IMR-90 (cell line): ENCODE measurements at regions not wholly inside any gene's neighbourhood (a gene's known extent, or its start where the extent isn't known, plus 50 kb on each side); places are given as distances from the start of the nearest gene placed in this dataset.

Experiments used
- ATAC-seq: fragments of 200-7000 bp; cut with Tn5 transposase; 2 replicates; pipeline ENCODE4 v1.9.1; 2020; ENCODE audit warnings: low read depth, mild to moderate bottlenecking, moderate library complexity
- BruUV-seq: library from RNA; stranded (reverse); fragments of 400-500 nt; replicated peaks from 2 replicates; lab custom pipeline; 2021; lab: Mats Ljungman, UMichigan
- CTCF ChIA-PET: fragments of 300-600 bp; formaldehyde crosslinking; extraction: SDS; loops from one replicate; lab custom pipeline; 2021; ENCODE audit warnings: antibody characterized with exemption; lab: Yijun Ruan, JAX
- POLR2A ChIA-PET: fragments of 300-600 bp; sonication (Branson Sonifier 250); formaldehyde crosslinking; loops from one replicate; lab custom pipeline; 2022; ENCODE audit warnings: antibody characterized with exemption; ENCODE audit not compliant: unreplicated experiment; lab: Charles Lee
- DNase-seq: peaks from one replicate; pipeline ENCODE4 v3.0.0; 2013
- H2AFZ ChIP-seq: replicated peaks from 2 replicates; pipeline ENCODE3; 2013; ENCODE audit warnings: low read length, mild to moderate bottlenecking; ENCODE audit not compliant: poor library complexity
- H2AK5ac ChIP-seq: 2 replicates; pipeline ENCODE4 v1.6.1; 2013; ENCODE audit warnings: low read depth, low read length, inconsistent platforms
- H2AK9ac ChIP-seq: replicated peaks from 2 replicates; pipeline ENCODE3; 2013; ENCODE audit warnings: mild to moderate bottlenecking, low read depth, low read length, moderate library complexity; ENCODE audit not compliant: poor library complexity
- H2BK120ac ChIP-seq: 2 replicates; pipeline ENCODE4 v1.6.1; 2013; ENCODE audit warnings: low read depth, low read length, inconsistent platforms
- H2BK15ac ChIP-seq: 3 replicates; pipeline ENCODE4 v1.6.1; 2013; ENCODE audit warnings: low read depth, low read length, inconsistent platforms
- H2BK20ac ChIP-seq: 2 replicates; pipeline ENCODE4 v1.6.1; 2013; ENCODE audit warnings: low read depth, mild to moderate bottlenecking, inconsistent platforms, low read length, moderate library complexity
- H2BK5ac ChIP-seq: 2 replicates; pipeline ENCODE4 v1.6.1; 2013; ENCODE audit warnings: mild to moderate bottlenecking, low read depth, low read length, inconsistent platforms; ENCODE audit not compliant: poor library complexity, severe bottlenecking
- H3K14ac ChIP-seq: replicated peaks from 2 replicates; pipeline ENCODE4 v1.6.1; 2013; ENCODE audit warnings: low read depth, low read length, inconsistent platforms
- H3K18ac ChIP-seq: 2 replicates; pipeline ENCODE4 v1.6.1; 2013; ENCODE audit warnings: low read depth, low read length, control low read depth
- H3K23ac ChIP-seq: 2 replicates; pipeline ENCODE4 v1.6.1; 2013; ENCODE audit warnings: low read depth, low read length, inconsistent platforms
- H3K27ac ChIP-seq: 2 replicates; pipeline ENCODE4 v1.5.1; 2013; ENCODE audit warnings: mild to moderate bottlenecking, control low read depth, low read length; ENCODE audit not compliant: insufficient read depth
- H3K27me3 ChIP-seq: 2 replicates; pipeline ENCODE4 v1.6.1; 2013; ENCODE audit warnings: low read length; ENCODE audit not compliant: control insufficient read depth, insufficient read depth
- H3K36me3 ChIP-seq: 2 replicates; pipeline ENCODE4 v1.6.1; 2013; ENCODE audit warnings: low read length, mixed read lengths; ENCODE audit not compliant: control insufficient read depth, insufficient read depth
- H3K4ac ChIP-seq: 2 replicates; pipeline ENCODE4 v1.6.1; 2013; ENCODE audit warnings: low read depth, low read length, inconsistent platforms
- H3K4me1 ChIP-seq: 2 replicates; pipeline ENCODE4 v1.6.1; 2013; ENCODE audit warnings: low read length, mixed read lengths; ENCODE audit not compliant: control insufficient read depth, insufficient read depth
- H3K4me2 ChIP-seq: 2 replicates; pipeline ENCODE4 v1.6.1; 2013; ENCODE audit warnings: low read depth, mild to moderate bottlenecking, control low read depth, low read length, moderate library complexity
- H3K4me3 ChIP-seq: 2 replicates; pipeline ENCODE4 v1.5.1; 2013; ENCODE audit warnings: low read depth, mild to moderate bottlenecking, control low read depth, low read length, moderate library complexity; ENCODE audit not compliant: insufficient read depth
- H3K56ac ChIP-seq: 2 replicates; pipeline ENCODE4 v1.6.1; 2013; ENCODE audit warnings: low read length, inconsistent platforms; ENCODE audit not compliant: insufficient read depth; ENCODE audit errors: extremely low read depth
- H3K79me1 ChIP-seq, 2 experiments: 2 replicates each; pipeline ENCODE4 v1.6.1; 2013; ENCODE audit warnings: low read length in 2 of 2, inconsistent platforms in 1 of 2, low read depth in 1 of 2
- H3K9ac ChIP-seq: 2 replicates; pipeline ENCODE4 v1.6.1; 2013; ENCODE audit warnings: low read depth, low read length, control low read depth
- H3K9me1 ChIP-seq: 2 replicates; pipeline ENCODE4 v1.6.1; 2013; ENCODE audit warnings: low read length, inconsistent platforms; ENCODE audit not compliant: insufficient read depth
- H3K9me3 ChIP-seq: 2 replicates; pipeline ENCODE4 v1.6.1; 2013; ENCODE audit warnings: low read length; ENCODE audit not compliant: control insufficient read depth, insufficient read depth
- H4K20me1 ChIP-seq: 2 replicates; pipeline ENCODE4 v1.6.1; 2013; ENCODE audit warnings: low read length, inconsistent platforms; ENCODE audit not compliant: insufficient read depth
- H4K5ac ChIP-seq: 2 replicates; pipeline ENCODE4 v1.6.1; 2013; ENCODE audit warnings: mild to moderate bottlenecking, low read depth, low read length, control low read depth
- H4K8ac ChIP-seq, 2 experiments: 2 replicates each; pipeline ENCODE4 v1.6.1; 2013; ENCODE audit warnings: low read depth in 2 of 2, low read length in 2 of 2, control low read depth in 1 of 2, inconsistent platforms in 1 of 2
- H4K91ac ChIP-seq: 2 replicates; pipeline ENCODE4 v1.6.1; 2013; ENCODE audit warnings: low read depth, low read length, inconsistent platforms; ENCODE audit not compliant: insufficient read depth
- BHLHE40 ChIP-seq: fragments of 150-350 bp; IDR thresholded peaks from 2 replicates; pipeline ENCODE4 v1.6.1; 2016; ENCODE audit warnings: mild to moderate bottlenecking, low read depth, low read length
- CTCF ChIP-seq: conservative IDR thresholded peaks from 2 replicates; pipeline ENCODE4 v1.5.1; 2012; ENCODE audit warnings: mild to moderate bottlenecking, low read depth, low read length, improper control_type of control experiment
- FOS ChIP-seq: fragments of 150-350 bp; IDR thresholded peaks from 2 replicates; pipeline ENCODE4 v1.6.1; 2016; ENCODE audit warnings: low read depth, low read length
- MXI1 ChIP-seq: IDR thresholded peaks from 2 replicates; pipeline ENCODE4 v1.6.1; 2012; ENCODE audit warnings: low read depth, mild to moderate bottlenecking, low read length, moderate library complexity, borderline replicate concordance
- NFE2L2 ChIP-seq: fragments of 150-350 bp; IDR thresholded peaks from 2 replicates; pipeline ENCODE4 v1.6.1; 2016; ENCODE audit warnings: low read depth, mild to moderate bottlenecking, low read length
- POLR2A ChIP-seq: IDR thresholded peaks from 2 replicates; pipeline ENCODE4 v1.6.1; 2012; ENCODE audit warnings: mild to moderate bottlenecking, low read depth, low read length
- RCOR1 ChIP-seq: IDR thresholded peaks from 2 replicates; pipeline ENCODE4 v1.6.1; 2012; ENCODE audit warnings: mild to moderate bottlenecking, low read length, improper control_type of control experiment; ENCODE audit not compliant: insufficient replicate concordance
- SMC3 ChIP-seq: fragments of 150-350 bp; IDR thresholded peaks from 2 replicates; pipeline ENCODE4 v1.6.1; 2016; ENCODE audit warnings: low read depth, mild to moderate bottlenecking, antibody characterized with exemption, low read length, moderate library complexity
- WGBS, 2 experiments: methylation state at CpG; one replicate each; pipeline versions ENCODE4 v1.1.5 to v1.1.7; 2013; ENCODE audit warnings: missing lambda C conversion rate in 2 of 2; ENCODE audit not compliant: insufficient read length in 1 of 2; ENCODE audit errors: extremely low coverage in 2 of 2; 5-methylcytosine and 5-hydroxymethylcytosine counted together
- dilution Hi-C: fragments of 300-500 bp; cut with HindIII; formaldehyde crosslinking; loops from one replicate; pipeline ENCODE4 v1.14.3; 2018; ENCODE audit warnings: low sequenced_read_pairs; ENCODE audit not compliant: unreplicated experiment
- in situ Hi-C: fragments of 300-500 bp; cut with MboI; formaldehyde crosslinking; loops from 3 replicates; pipeline ENCODE4 v1.14.3; 2019; ENCODE audit warnings: low sequenced_read_pairs, inconsistent platforms, mixed read lengths
- intact Hi-C: fragments of 100-400 bp; cut with micrococcal nuclease; formaldehyde crosslinking; loops from 2 replicates; pipeline ENCODE4 v1.10.0; 2022
- TF ChIP-seq, protein P1 (sequence below): fragments of 150-350 bp; IDR thresholded peaks from 2 replicates; pipeline ENCODE4 v1.6.1; 2016; ENCODE audit warnings: low read depth, mild to moderate bottlenecking, low read length, moderate library complexity, borderline replicate concordance

- Histone ChIP-seq H2AK5ac (no peak overlapping the region), H3K27me3 (no peaks in the 10 kb centered on the region), H3K79me1 (no peaks in the 10 kb centered on the region), H3K4me3 (no peak overlapping the region), H3K4me1 (no peaks in the 10 kb centered on the region), H3K9me1 (no peaks in the 10 kb centered on the region), H3K14ac (no peak overlapping the region), H4K91ac (no peak overlapping the region), H4K20me1 (no peaks in the 10 kb centered on the region; the same call in 1 of the 2 replicates), H2BK15ac (no peak overlapping the region), H3K4me2 (no peak overlapping the region), H3K9me3 (peaks cover 70% of the 10 kb centered on the region), H3K9ac (no peak overlapping the region), H2BK120ac (no peak overlapping the region), H3K36me3 (no peaks in the 10 kb centered on the region), H2BK20ac (no peak overlapping the region), H4K8ac (no peak overlapping the region), H2BK5ac (no peak overlapping the region), H2AK9ac (no peak overlapping the region), H3K56ac (no peak overlapping the region), H3K18ac (no peak overlapping the region), H2AFZ (no peak overlapping the region), H3K23ac (no peak overlapping the region), H3K4ac (no peak overlapping the region), H4K5ac (no peak overlapping the region), H3K27ac (no peak overlapping the region)
- dilution Hi-C loops: no loop called here
- in situ Hi-C loops: no loop called here
- ChIA-PET CTCF (no interaction called here), POLR2A (no interaction called here)
- no peak for ATAC-seq
- BruUV-seq: no TSS peak
- intact Hi-C loops: no loop called here
- 70% methylated on average over 1 of the region's 5 CpGs; no CpG with 5 or more reads in 1 of the 2 experiments for whole genome bisulfite sequencing, 2 experiments
- TF ChIP-seq BHLHE40 (no peak), SMC3 (no peak), POLR2A (no peak), FOS (no peak), NFE2L2 (no peak), MXI1 (no peak), CTCF (no peak), RCOR1 (no peak)
- TF ChIP-seq, protein P1, sequence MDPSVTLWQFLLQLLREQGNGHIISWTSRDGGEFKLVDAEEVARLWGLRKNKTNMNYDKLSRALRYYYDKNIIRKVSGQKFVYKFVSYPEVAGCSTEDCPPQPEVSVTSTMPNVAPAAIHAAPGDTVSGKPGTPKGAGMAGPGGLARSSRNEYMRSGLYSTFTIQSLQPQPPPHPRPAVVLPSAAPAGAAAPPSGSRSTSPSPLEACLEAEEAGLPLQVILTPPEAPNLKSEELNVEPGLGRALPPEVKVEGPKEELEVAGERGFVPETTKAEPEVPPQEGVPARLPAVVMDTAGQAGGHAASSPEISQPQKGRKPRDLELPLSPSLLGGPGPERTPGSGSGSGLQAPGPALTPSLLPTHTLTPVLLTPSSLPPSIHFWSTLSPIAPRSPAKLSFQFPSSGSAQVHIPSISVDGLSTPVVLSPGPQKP: no peak
- DNase-seq: no peak
Observed at GRCh38 chr13:111949311-111949710, 117.6 kb upstream of the SOX1 start.
